MCF 10A (cell line): ENCODE measurements at regions not wholly inside any gene's neighbourhood (a gene's known extent, or its start where the extent isn't known, plus 50 kb on each side); places are given as distances from the start of the nearest gene placed in this dataset.

Experiments
- BruUV-seq: library from RNA; stranded (reverse); fragments of 400-500 nt; replicated peaks from 2 replicates; lab custom pipeline; 2021; lab: Mats Ljungman, UMichigan
- CTCF ChIA-PET: fragments of 300-600 bp; sonication (Branson Sonifier 250); formaldehyde crosslinking; extraction: SDS; loops from one replicate; lab custom pipeline; 2021; ENCODE audit warnings: antibody characterized with exemption, inconsistent platforms; lab: Yijun Ruan, JAX
- POLR2A ChIA-PET: fragments of 300-600, 350-650 bp; sonication (Branson Sonifier 250); formaldehyde crosslinking; extraction: SDS; loops from one replicate; lab custom pipeline; 2020; ENCODE audit warnings: antibody characterized with exemption, inconsistent platforms; lab: Yijun Ruan, JAX
- DNase-seq: peaks from one replicate; pipeline ENCODE4 v3.0.0-alpha.2; 2018; ENCODE audit not compliant: unreplicated experiment
- H3K27ac Mint-ChIP-seq: one replicate; pipeline ENCODE4 v1.8.0; 2022; ENCODE audit warnings: mild to moderate bottlenecking, low read depth, mixed read lengths; ENCODE audit not compliant: unreplicated experiment
- H3K27me3 Mint-ChIP-seq: one replicate; pipeline ENCODE4 v1.8.0; 2022; ENCODE audit warnings: mixed read lengths; ENCODE audit not compliant: insufficient read depth, unreplicated experiment
- H3K36me3 Mint-ChIP-seq: one replicate; pipeline ENCODE4 v1.8.0; 2022; ENCODE audit warnings: mild to moderate bottlenecking, moderate library complexity, mixed read lengths; ENCODE audit not compliant: insufficient read depth, unreplicated experiment
- H3K4me1 Mint-ChIP-seq: one replicate; pipeline ENCODE4 v1.8.0; 2022; ENCODE audit warnings: mixed read lengths; ENCODE audit not compliant: insufficient read depth, unreplicated experiment
- H3K4me3 Mint-ChIP-seq: one replicate; pipeline ENCODE4 v1.8.0; 2022; ENCODE audit warnings: mild to moderate bottlenecking, moderate library complexity, mixed read lengths; ENCODE audit not compliant: unreplicated experiment
- H3K9me3 Mint-ChIP-seq: one replicate; pipeline ENCODE4 v1.8.0; 2022; ENCODE audit warnings: mixed read lengths; ENCODE audit not compliant: unreplicated experiment
- CTCF ChIP-seq: fragments of 200-600 bp; IDR thresholded peaks from one replicate; pipeline ENCODE4 v1.8.0; 2022; ENCODE audit warnings: antibody characterized with exemption, mild to moderate bottlenecking; ENCODE audit not compliant: unreplicated experiment
- intact Hi-C: fragments of 100-400 bp; cut with micrococcal nuclease; formaldehyde crosslinking; loops from 2 replicates; pipeline ENCODE4 v1.14.1; 2022

DNA sequence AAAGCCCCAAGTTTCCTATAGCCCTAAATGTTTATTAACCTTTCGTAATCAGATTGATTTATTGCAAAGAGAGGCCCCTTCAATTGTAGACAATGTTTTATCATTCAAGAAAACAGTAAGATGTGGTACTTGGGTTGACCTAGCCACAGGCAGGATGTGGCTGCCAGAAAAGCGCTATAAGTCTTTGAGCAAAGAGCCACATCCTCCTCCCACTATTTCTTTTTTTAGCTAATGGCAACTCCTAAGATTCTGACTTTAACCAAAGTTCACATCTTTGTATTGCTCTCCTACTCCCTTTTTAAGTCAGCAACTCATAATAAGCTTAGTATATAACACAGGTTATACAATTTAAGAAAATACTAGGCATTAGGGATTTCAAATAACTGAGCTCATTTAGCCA, 70.7 kb upstream of the PPP3CA start:
- no peak overlapping the region for H3K27ac Mint-ChIP-seq
- ChIA-PET CTCF (interaction anchor here (0.7 kb wide), 1 partner anchor 96 kb away, joined by 3 read pairs; no protein-coding TSS in a partner anchor), POLR2A (interaction anchor here (0.8 kb wide), 1 partner anchor 62 kb away, joined by 4 read pairs; no protein-coding TSS in a partner anchor)
- BruUV-seq: no TSS peak
- intact Hi-C loops: no loop called here
- no peaks in the 10 kb centered on the region for H3K36me3 Mint-ChIP-seq
- no peaks in the 10 kb centered on the region for H3K27me3 Mint-ChIP-seq
- TF ChIP-seq CTCF: no peak
- no peak overlapping the region for H3K4me3 Mint-ChIP-seq
- no peaks in the 10 kb centered on the region for H3K9me3 Mint-ChIP-seq
- no peak for DNase-seq
- no peaks in the 10 kb centered on the region for H3K4me1 Mint-ChIP-seq

DNA sequence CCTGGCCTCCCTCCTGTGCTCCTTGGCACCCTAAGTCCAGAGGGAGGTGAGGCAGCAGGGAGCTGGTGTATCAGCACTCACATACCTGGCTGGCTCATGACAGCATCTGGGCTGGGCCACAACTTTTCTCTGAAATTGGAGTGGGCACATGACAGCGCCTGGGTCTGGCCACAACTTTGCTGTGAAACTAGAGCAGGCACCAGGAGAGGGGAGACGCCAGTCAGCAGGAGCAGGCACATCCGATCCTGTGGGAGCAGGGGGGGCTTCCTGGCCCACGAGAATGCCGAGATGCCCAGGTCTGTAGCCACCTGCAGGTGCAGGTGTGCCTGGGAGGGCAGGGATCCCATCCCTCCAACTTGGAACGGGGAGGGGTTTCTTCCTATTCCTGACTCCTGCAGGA, 69.7 kb upstream of the PPP3CA start:
- Mint-ChIP-seq H3K27ac (no peak overlapping the region), H3K4me1 (peaks cover 3% of the 10 kb centered on the region), H3K9me3 (no peaks in the 10 kb centered on the region), H3K36me3 (no peaks in the 10 kb centered on the region), H3K4me3 (no peak overlapping the region), H3K27me3 (no peaks in the 10 kb centered on the region)
- ChIA-PET POLR2A (no interaction called here), CTCF (no interaction called here)
- TF ChIP-seq CTCF: no peak
- intact Hi-C loops: no loop called here
- BruUV-seq: no TSS peak
- DNase-seq: no peak

GRCh38 chr4:101415962-101416361, 68.6 kb upstream of the PPP3CA start:
- CTCF ChIA-PET: no interaction called here
- no peak overlapping the region for H3K27ac Mint-ChIP-seq
- H3K27me3 Mint-ChIP-seq: no peaks in the 10 kb centered on the region
- H3K36me3 Mint-ChIP-seq: no peaks in the 10 kb centered on the region
- TF ChIP-seq CTCF: no peak
- POLR2A ChIA-PET: interaction anchor here (1.0 kb wide), 1 partner anchor 68 kb away, joined by 3 read pairs; the partner anchor contains the start of gene PPP3CA
- H3K4me1 Mint-ChIP-seq: peaks cover 6% of the 10 kb centered on the region
- H3K9me3 Mint-ChIP-seq: no peaks in the 10 kb centered on the region
- DNase-seq: no peak
- intact Hi-C loops: no loop called here
- no peak overlapping the region for H3K4me3 Mint-ChIP-seq
- no TSS peak for BruUV-seq

DNA sequence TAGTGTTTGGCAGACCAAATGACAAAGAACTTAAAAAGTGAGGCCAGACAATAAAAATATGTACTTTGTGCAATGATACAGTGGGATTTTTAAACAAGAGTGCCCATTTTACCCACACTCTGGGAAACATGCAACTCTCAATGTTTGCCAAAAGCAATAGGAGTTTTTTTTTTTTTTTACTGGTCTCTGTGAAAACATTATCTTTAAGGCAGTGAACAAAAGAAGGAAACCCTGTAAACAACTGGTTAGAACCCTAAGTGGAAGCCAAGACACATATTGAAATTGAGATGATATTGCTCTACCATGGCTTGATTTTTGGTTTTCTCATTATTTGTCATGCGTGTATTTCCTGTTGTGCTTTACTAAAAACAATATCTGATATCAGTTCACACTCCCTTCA, 67.2 kb upstream of the PPP3CA start:
- Mint-ChIP-seq H3K36me3 (no peaks in the 10 kb centered on the region), H3K27me3 (no peaks in the 10 kb centered on the region), H3K4me3 (no peak overlapping the region), H3K9me3 (peaks cover 2% of the 10 kb centered on the region), H3K4me1 (peaks cover 6% of the 10 kb centered on the region), H3K27ac (no peak overlapping the region)
- intact Hi-C loops: no loop called here
- TF ChIP-seq CTCF: no peak
- ChIA-PET CTCF (no interaction called here), POLR2A (no interaction called here)
- no peak for DNase-seq
- BruUV-seq: no TSS peak
